DMS53 (cell line): ENCODE measurements at regions not wholly inside any gene's neighbourhood (a gene's known extent, or its start where the extent isn't known, plus 50 kb on each side); places are given as distances from the start of the nearest gene placed in this dataset.

ENCODE experiments used
- DNase-seq: peaks from one replicate; lab custom pipeline; 2025; lab: John Stamatoyannopoulos, UW

- DNase-seq, result no peak
Measured at GRCh38 chr5:120088836-120089235, 375.3 kb upstream of the PRR16 start.

GRCh38 chr5:120091376-120091948 is 372.6 kb upstream of the PRR16 start:
- no peak for DNase-seq

GRCh38 chr5:120092649-120093048 is 371.5 kb upstream of the PRR16 start:
- no peak for DNase-seq

- peak; percentile 9 for DNase-seq
Measured at GRCh38 chr5:120093178-120093577, 370.9 kb upstream of the PRR16 start.

- peak; percentile 35 for DNase-seq
Measured at GRCh38 chr5:120096413-120096812, 367.7 kb upstream of the PRR16 start.

- no peak for DNase-seq
Measured at GRCh38 chr5:120098426-120098825, 365.7 kb upstream of the PRR16 start.

- DNase-seq, result no peak
Measured at GRCh38 chr5:120098902-120099535, 365.1 kb upstream of the PRR16 start.

- no peak for DNase-seq
Measured at GRCh38 chr5:120101771-120102170, 362.3 kb upstream of the PRR16 start.

- DNase-seq, result peak; percentile 58
Measured at GRCh38 chr5:120103495-120103894, 360.6 kb upstream of the PRR16 start.

GRCh38 chr5:120106912-120107525 is 357.1 kb upstream of the PRR16 start:
- no peak for DNase-seq

- DNase-seq, result no peak
Measured at GRCh38 chr5:120108586-120109248, 355.4 kb upstream of the PRR16 start.

- peak; percentile 78 for DNase-seq
Measured at GRCh38 chr5:120122703-120123102, 341.4 kb upstream of the PRR16 start.

GRCh38 chr5:120124031-120124430 is 340.1 kb upstream of the PRR16 start:
- no peak for DNase-seq

GRCh38 chr5:120124961-120125360 is 339.1 kb upstream of the PRR16 start:
- DNase-seq, result no peak

- DNase-seq, result peak; percentile 67
Measured at GRCh38 chr5:120132347-120132746, 331.8 kb upstream of the PRR16 start.

- no peak for DNase-seq
Measured at GRCh38 chr5:120134944-120135343, 329.2 kb upstream of the PRR16 start.

- no peak for DNase-seq
Measured at GRCh38 chr5:120137582-120137981, 326.5 kb upstream of the PRR16 start.

GRCh38 chr5:120139039-120139438 is 325.1 kb upstream of the PRR16 start:
- DNase-seq, result peak; percentile 43

GRCh38 chr5:120140501-120140900 is 323.6 kb upstream of the PRR16 start:
- DNase-seq, result no peak

- no peak for DNase-seq
Measured at GRCh38 chr5:120141076-120141475, 323.0 kb upstream of the PRR16 start.

GRCh38 chr5:120146787-120147186 is 317.3 kb upstream of the PRR16 start:
- no peak for DNase-seq

GRCh38 chr5:120147911-120148310 is 316.2 kb upstream of the PRR16 start:
- DNase-seq, result peak; percentile 15

GRCh38 chr5:120150770-120151169 is 313.3 kb upstream of the PRR16 start:
- DNase-seq, result no peak
